ENCODE measurements at regions not wholly inside any gene's neighbourhood (a gene's known extent, or its start where the extent isn't known, plus 50 kb on each side); places are given as distances from the start of the nearest gene placed in this dataset.

DNA sequence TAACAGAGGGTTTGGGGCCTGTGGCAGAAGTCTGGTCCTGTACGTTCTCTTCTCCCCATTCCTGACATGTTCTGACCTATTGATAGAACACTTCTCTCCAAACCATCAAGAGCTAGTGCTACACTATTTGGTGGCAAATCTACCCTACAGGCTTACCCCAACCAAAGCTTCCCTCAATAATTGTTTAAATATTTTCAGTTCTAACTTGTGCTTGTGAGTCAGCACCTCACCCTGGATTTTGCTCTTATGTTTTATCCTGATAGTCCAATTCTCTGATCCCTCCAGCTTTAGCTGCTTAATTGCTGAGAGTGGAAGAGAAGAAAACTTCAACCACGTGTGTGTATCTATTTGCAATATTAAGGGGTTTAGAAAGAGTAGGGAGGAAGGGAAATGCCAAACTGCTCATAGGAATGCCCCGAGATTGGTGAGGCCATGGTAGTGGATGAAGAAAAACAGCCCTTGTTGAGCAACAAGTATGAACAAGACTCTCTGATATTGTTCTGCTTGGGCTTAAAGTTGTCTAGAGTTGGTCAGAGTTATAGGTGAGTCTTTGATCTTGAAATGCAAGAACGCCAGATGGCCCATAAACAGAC, 67.8 kb upstream of the PARD3B start (continued):
- TF ChIP-seq, protein P1, sequence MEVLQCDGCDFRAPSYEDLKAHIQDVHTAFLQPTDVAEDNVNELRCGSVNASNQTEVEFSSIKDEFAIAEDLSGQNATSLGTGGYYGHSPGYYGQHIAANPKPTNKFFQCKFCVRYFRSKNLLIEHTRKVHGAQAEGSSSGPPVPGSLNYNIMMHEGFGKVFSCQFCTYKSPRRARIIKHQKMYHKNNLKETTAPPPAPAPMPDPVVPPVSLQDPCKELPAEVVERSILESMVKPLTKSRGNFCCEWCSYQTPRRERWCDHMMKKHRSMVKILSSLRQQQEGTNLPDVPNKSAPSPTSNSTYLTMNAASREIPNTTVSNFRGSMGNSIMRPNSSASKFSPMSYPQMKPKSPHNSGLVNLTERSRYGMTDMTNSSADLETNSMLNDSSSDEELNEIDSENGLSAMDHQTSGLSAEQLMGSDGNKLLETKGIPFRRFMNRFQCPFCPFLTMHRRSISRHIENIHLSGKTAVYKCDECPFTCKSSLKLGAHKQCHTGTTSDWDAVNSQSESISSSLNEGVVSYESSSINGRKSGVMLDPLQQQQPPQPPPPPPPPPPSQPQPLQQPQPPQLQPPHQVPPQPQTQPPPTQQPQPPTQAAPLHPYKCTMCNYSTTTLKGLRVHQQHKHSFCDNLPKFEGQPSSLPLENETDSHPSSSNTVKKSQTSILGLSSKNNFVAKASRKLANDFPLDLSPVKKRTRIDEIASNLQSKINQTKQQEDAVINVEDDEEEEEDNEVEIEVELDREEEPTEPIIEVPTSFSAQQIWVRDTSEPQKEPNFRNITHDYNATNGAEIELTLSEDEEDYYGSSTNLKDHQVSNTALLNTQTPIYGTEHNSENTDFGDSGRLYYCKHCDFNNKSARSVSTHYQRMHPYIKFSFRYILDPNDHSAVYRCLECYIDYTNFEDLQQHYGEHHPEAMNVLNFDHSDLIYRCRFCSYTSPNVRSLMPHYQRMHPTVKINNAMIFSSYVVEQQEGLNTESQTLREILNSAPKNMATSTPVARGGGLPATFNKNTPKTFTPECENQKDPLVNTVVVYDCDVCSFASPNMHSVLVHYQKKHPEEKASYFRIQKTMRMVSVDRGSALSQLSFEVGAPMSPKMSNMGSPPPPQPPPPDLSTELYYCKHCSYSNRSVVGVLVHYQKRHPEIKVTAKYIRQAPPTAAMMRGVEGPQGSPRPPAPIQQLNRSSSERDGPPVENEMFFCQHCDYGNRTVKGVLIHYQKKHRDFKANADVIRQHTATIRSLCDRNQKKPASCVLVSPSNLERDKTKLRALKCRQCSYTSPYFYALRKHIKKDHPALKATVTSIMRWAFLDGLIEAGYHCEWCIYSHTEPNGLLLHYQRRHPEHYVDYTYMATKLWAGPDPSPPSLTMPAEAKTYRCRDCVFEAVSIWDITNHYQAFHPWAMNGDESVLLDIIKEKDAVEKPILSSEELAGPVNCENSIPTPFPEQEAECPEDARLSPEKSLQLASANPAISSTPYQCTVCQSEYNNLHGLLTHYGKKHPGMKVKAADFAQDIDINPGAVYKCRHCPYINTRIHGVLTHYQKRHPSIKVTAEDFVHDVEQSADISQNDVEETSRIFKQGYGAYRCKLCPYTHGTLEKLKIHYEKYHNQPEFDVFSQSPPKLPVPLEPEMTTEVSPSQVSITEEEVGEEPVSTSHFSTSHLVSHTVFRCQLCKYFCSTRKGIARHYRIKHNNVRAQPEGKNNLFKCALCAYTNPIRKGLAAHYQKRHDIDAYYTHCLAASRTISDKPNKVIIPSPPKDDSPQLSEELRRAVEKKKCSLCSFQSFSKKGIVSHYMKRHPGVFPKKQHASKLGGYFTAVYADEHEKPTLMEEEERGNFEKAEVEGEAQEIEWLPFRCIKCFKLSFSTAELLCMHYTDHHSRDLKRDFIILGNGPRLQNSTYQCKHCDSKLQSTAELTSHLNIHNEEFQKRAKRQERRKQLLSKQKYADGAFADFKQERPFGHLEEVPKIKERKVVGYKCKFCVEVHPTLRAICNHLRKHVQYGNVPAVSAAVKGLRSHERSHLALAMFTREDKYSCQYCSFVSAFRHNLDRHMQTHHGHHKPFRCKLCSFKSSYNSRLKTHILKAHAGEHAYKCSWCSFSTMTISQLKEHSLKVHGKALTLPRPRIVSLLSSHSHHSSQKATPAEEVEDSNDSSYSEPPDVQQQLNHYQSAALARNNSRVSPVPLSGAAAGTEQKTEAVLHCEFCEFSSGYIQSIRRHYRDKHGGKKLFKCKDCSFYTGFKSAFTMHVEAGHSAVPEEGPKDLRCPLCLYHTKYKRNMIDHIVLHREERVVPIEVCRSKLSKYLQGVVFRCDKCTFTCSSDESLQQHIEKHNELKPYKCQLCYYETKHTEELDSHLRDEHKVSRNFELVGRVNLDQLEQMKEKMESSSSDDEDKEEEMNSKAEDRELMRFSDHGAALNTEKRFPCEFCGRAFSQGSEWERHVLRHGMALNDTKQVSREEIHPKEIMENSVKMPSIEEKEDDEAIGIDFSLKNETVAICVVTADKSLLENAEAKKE (CRISPR knock-in tag; IDR thresholded peaks at IDR 0.05), result no peak
- TF ChIP-seq ZNF114 (CRISPR knock-in tag; IDR thresholded peaks at IDR 0.05) (no peak), EZH2phosphoT487 (IDR thresholded peaks at IDR 0.05; ENCODE audit: unreplicated experiment) (no peak)

DNA sequence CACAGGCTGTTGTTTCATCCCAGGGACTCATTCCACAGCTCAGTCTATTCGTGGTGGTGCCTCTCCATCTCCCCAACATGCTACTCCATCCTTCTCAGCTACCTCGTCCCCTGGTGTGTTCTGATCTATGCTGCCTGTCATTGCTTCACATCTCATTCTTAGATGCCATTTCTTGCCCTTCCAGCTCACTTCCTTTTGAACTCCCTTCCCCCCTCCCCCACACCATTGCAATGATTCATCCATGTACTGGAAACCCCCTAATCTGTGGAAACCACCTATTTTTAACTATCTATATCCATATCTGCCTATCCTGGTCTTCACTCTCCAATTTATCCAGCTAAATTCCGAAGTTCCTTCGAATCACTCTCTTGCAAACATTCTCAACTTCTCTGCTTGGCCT, 65.7 kb upstream of the PARD3B start:
- Histone ChIP-seq H3K4me3 (no peak overlapping the region), H4K20me1 (replicated peaks; ENCODE audit: insufficient read depth) (no peaks in the 10 kb centered on the region), H3F3A (replicated peaks; ENCODE audit: low read depth) (no peaks in the 10 kb centered on the region), H3K79me2 (replicated peaks; ENCODE audit: insufficient read depth) (no peaks in the 10 kb centered on the region), H3K4me1 (ENCODE audit: insufficient read depth) (no peaks in the 10 kb centered on the region), H3K27ac (ENCODE audit: low read depth) (no peak overlapping the region), H3K27me3 (ENCODE audit: insufficient read depth) (no peaks in the 10 kb centered on the region), H3K4me2 (no peak overlapping the region), H2AFZ (no peak overlapping the region), H3K36me3 (ENCODE audit: insufficient read depth) (no peaks in the 10 kb centered on the region), H3K9me2 (ENCODE audit: insufficient read depth) (0 out of 2 replicates have a peak, but pooled peaks cover 3% of the 10 kb centered on the region)
- H3K4me1 Mint-ChIP-seq, result no peaks in the 10 kb centered on the region
- H3K36me3 Mint-ChIP-seq (ENCODE audit: low read depth), result no peaks in the 10 kb centered on the region
- no peak overlapping the region for H3K27ac Mint-ChIP-seq
- no peaks in the 10 kb centered on the region for H3K9me3 Mint-ChIP-seq
- ATAC-seq (no peak), DNase-seq (ENCODE audit: low spot score) (no peak)
- H3K27me3 Mint-ChIP-seq (ENCODE audit: insufficient read depth, low read depth, poor library complexity), result peaks cover 1% of the 10 kb centered on the region
- no peak overlapping the region for H3K4me3 Mint-ChIP-seq
- TF ChIP-seq NANOG (IDR thresholded peaks at IDR 0.05; ENCODE audit: borderline replicate concordance), result no peak
- TF ChIP-seq, protein P2, sequence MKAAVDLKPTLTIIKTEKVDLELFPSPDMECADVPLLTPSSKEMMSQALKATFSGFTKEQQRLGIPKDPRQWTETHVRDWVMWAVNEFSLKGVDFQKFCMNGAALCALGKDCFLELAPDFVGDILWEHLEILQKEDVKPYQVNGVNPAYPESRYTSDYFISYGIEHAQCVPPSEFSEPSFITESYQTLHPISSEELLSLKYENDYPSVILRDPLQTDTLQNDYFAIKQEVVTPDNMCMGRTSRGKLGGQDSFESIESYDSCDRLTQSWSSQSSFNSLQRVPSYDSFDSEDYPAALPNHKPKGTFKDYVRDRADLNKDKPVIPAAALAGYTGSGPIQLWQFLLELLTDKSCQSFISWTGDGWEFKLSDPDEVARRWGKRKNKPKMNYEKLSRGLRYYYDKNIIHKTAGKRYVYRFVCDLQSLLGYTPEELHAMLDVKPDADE (IDR thresholded peaks at IDR 0.05), result no peak
- TF ChIP-seq, protein P3, sequence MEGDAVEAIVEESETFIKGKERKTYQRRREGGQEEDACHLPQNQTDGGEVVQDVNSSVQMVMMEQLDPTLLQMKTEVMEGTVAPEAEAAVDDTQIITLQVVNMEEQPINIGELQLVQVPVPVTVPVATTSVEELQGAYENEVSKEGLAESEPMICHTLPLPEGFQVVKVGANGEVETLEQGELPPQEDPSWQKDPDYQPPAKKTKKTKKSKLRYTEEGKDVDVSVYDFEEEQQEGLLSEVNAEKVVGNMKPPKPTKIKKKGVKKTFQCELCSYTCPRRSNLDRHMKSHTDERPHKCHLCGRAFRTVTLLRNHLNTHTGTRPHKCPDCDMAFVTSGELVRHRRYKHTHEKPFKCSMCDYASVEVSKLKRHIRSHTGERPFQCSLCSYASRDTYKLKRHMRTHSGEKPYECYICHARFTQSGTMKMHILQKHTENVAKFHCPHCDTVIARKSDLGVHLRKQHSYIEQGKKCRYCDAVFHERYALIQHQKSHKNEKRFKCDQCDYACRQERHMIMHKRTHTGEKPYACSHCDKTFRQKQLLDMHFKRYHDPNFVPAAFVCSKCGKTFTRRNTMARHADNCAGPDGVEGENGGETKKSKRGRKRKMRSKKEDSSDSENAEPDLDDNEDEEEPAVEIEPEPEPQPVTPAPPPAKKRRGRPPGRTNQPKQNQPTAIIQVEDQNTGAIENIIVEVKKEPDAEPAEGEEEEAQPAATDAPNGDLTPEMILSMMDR (conservative IDR thresholded peaks at IDR 0.05; ENCODE audit: low read depth in 2 of 2), result no peak
- TF ChIP-seq ZNF331 (CRISPR knock-in tag; IDR thresholded peaks at IDR 0.05; ENCODE audit: low read depth), result no peak
- no peak for TF ChIP-seq JUNB (IDR thresholded peaks at IDR 0.05; ENCODE audit: unreplicated experiment)
- TF ChIP-seq, protein P4, sequence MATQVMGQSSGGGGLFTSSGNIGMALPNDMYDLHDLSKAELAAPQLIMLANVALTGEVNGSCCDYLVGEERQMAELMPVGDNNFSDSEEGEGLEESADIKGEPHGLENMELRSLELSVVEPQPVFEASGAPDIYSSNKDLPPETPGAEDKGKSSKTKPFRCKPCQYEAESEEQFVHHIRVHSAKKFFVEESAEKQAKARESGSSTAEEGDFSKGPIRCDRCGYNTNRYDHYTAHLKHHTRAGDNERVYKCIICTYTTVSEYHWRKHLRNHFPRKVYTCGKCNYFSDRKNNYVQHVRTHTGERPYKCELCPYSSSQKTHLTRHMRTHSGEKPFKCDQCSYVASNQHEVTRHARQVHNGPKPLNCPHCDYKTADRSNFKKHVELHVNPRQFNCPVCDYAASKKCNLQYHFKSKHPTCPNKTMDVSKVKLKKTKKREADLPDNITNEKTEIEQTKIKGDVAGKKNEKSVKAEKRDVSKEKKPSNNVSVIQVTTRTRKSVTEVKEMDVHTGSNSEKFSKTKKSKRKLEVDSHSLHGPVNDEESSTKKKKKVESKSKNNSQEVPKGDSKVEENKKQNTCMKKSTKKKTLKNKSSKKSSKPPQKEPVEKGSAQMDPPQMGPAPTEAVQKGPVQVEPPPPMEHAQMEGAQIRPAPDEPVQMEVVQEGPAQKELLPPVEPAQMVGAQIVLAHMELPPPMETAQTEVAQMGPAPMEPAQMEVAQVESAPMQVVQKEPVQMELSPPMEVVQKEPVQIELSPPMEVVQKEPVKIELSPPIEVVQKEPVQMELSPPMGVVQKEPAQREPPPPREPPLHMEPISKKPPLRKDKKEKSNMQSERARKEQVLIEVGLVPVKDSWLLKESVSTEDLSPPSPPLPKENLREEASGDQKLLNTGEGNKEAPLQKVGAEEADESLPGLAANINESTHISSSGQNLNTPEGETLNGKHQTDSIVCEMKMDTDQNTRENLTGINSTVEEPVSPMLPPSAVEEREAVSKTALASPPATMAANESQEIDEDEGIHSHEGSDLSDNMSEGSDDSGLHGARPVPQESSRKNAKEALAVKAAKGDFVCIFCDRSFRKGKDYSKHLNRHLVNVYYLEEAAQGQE (IDR thresholded peaks at IDR 0.05; ENCODE audit: unreplicated experiment), result no peak
- no peak for TF ChIP-seq STAT1 (IDR thresholded peaks at IDR 0.05; ENCODE audit: unreplicated experiment)
- TF ChIP-seq ZNF114 (CRISPR knock-in tag; IDR thresholded peaks at IDR 0.05), result no peak
- no peak for TF ChIP-seq EZH2 (IDR thresholded peaks at IDR 0.05; ENCODE audit: low read depth, unreplicated experiment)
- TF ChIP-seq EZH2phosphoT487 (IDR thresholded peaks at IDR 0.05; ENCODE audit: unreplicated experiment), result no peak
- TF ChIP-seq POLR2AphosphoS5 (IDR thresholded peaks at IDR 0.05; ENCODE audit: low read depth), result no peak

Measured in GM23338 (cell line).